HG02678 (cell line): ENCODE measurements at regions not wholly inside any gene's neighbourhood (a gene's known extent, or its start where the extent isn't known, plus 50 kb on each side); places are given as distances from the start of the nearest gene placed in this dataset.
"Not testable (repeated sequence)": the region's sequence is repeated elsewhere in the genome, so short reads cannot be mapped to it uniquely, and the experiment has no call there.

Experiments
- ATAC-seq: cut with Tn5 transposase; IDR thresholded peaks from one replicate; pipeline ENCODE4 v1.9.1; 2021; ENCODE audit warnings: mild to moderate bottlenecking, moderate library complexity; ENCODE audit not compliant: unreplicated experiment

DNA sequence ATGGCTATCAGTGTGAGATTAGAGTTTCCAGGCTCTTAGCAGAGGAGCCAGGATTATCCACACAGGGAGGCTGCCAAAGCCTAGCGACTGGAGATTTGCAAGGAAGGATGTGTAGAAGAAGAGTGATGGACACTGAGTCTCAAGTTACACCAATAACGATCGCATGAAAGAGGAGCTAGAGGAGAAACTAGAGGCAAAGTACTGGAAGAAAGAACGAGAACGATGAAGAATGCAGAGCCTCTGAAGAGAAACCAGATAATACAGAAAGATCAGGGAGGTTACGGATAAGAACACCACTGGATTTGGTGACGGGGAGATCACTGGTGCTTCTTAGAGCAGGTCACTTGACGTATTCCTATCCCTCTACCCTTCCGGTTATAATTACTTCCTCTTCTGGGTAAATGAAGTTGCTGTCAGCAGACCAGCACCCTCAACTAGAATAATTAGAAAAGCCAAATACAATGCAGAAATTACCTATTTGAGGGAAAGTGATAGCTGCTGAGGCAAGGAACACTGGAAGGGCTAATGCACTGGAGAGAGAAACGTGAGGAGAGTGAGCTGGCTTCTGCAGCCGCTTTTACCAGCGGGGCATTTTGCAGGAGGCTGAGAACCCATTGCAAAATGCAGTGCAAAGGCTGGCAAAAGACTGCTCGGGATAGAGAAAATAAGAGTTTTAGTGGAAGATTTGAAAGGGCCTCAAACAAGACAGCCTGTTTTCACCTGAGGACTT lies 93.1 kb upstream of the HIF1A start:
- ATAC-seq = no peak

DNA sequence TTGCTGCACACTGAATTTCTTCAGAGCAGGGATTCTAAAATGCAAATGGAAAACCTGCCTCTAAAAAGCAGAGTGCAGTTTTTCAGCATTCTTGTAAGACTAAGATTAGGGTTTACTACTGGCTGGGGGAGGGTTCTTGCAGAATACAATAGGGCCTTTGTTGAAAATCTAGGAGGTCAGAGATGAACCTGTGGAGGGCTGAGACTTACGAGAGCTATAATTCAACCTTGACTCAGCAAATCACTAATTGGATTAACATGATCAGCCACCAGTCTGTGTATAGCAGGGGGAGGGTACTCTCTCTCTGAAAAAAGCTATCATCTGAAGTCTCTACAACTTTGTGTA lies 92.6 kb upstream of the HIF1A start:
- ATAC-seq = no peak

DNA sequence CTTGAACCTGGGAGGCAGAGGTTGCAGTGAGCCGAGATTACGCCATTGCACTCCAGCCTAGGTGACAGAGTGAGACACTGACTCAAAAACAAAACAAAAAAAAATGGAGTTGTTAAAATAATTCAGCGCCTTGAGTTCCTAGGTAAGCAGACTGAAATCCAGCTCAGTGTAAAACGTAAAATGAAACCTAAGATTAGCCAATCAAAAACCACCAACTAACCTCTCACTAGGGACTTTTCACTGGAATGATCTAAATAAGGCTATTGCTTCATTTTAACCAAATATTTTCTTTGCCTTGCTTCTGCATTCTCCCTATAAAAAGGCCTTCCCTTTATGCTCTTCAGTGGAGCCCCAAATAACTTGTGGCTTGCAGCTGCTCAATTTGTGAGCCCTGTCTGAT lies 91.6 kb upstream of the HIF1A start:
- no peak for ATAC-seq

DNA sequence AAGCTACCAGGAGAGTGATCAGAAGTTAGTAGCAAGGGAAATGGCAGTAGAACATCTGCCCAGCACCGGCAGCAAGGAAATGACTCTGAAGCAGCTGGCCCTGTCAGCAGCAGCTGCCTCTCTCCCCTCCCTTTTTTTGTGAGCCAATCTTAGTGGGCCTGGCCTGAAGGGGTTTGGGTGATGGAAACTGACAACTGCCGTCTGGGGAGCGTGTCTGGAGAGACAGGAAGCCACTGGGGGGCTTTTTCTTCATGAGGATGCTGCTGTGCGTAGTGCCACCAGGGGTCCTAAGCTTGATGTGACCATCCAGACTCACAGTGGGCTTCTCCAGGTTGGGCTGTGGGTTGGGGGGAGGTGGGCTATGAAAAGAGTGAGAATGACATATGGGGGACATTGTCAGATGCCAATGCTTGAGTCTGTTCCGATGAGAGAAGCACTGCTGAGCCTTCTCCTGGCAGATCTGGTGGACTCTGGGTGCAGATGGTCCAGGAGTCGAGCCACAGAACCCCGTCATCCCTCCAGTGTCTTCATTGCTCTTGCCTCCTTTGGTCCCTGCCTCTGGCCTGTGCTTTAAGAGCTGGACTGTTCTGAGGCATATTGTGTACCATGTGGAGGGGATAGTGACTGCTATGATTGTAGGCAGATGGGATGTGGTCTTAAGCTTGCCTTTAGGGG lies 87.6 kb upstream of the HIF1A start:
- ATAC-seq = no peak

DNA sequence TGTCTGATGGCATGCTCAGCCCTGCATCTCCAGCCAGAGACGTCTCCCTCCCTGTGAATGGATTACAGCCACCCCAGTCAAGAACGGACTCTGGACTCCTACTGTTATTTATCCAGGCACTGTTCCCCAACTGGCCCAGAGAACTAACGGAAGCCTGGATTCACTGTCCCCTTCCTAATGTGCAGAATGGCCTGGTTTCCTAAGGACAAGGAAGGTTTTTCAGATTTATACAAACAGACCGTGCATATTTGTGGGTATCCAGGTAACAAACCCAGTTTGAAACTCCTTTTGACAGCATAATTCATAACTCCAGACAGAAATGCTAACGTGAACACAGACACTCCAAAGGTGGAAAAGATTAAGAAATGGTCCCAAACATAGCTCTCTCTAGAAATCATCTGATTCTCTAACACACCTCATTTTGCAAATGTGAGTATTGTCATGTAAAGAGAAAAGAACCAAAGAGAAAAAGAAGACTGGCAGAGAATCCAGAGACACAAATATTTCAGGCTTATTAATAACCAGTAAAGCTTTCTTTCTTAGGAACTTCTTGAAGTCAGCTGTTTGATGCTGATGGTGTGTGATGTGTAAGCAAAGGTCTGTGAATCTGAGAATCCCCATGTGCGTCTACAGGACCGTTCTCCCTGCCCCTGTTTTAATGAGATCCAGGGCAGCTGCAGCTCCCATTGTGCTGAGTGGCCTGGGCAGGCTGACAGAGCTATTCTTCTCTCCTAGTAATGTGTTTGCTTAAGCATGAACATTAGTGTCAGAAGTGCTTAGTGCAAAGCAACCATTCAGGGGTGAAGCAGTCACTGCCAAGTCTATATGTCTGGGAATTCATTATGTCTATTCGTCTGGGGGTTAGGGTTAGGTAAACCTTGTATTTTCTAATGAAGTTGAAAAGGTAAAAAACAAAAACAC lies 86.8 kb upstream of the HIF1A start:
- no peak for ATAC-seq

DNA sequence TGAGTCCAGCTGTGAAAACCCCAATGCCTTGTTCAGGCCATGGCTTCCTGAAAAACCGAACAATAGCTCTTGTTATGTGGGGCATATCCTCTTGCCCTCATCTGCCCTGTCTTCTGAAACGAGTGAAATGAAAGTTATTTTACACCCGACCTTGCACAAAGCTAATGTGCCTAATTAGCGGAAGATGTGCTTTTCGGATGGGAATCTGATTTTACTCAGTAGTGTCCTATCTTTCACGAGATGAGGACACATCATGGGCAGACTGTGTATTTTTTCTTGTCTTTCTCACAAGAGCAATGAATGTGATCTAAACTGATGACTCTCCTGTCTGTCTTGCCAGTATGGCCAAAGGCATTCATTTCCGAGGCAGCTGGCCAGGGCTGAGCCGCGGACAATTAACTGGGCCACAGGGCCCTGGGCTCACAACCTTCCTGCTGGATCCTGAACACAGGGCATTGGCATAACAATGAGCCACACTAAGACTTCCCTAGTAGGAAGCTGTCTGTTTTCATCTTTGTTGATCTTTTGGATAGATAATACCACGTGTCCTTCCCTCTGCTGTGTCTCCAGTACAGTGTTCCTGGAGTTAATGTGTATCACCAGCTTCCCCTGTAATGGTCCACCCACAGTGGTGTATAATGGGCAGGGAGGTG lies 86.0 kb upstream of the HIF1A start:
- ATAC-seq = no peak

DNA sequence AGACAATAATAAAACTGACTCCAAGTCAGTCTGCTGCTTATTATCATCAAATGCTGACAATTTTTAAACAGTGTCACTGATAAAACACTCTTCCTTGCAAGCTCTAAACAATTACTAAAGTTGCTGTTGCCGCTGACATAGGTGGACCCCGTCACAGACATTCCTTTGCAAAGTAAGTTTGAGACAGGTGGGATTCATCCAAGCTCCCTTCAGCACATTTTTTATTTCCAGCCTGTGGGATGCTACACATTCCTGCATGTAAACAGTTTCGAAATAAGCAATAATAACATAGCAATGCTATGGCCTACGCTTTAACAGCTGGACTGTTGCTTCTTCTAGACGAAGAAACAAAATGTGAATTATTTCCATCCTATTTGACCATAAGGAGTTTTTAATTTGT lies 85.4 kb upstream of the HIF1A start:
- no peak for ATAC-seq

DNA sequence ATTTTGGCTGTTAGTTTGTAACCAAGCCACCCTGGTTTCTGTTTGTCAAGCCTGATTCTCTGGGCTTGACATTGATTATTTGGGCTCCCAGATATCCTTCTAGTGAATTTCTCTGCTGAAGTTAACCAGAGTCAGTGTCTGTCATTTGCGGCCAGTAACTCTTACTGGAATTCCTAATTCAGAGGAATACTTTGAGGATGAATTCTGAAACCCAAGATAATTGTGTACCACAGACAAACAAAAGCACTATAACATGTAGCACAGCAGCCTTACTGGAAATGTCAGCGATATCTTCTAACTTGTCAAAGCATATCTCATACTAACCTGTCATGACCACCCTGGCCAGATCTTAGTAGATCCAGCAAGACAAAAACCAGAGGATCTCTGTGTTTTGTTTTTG lies 84.4 kb upstream of the HIF1A start:
- no peak for ATAC-seq

DNA sequence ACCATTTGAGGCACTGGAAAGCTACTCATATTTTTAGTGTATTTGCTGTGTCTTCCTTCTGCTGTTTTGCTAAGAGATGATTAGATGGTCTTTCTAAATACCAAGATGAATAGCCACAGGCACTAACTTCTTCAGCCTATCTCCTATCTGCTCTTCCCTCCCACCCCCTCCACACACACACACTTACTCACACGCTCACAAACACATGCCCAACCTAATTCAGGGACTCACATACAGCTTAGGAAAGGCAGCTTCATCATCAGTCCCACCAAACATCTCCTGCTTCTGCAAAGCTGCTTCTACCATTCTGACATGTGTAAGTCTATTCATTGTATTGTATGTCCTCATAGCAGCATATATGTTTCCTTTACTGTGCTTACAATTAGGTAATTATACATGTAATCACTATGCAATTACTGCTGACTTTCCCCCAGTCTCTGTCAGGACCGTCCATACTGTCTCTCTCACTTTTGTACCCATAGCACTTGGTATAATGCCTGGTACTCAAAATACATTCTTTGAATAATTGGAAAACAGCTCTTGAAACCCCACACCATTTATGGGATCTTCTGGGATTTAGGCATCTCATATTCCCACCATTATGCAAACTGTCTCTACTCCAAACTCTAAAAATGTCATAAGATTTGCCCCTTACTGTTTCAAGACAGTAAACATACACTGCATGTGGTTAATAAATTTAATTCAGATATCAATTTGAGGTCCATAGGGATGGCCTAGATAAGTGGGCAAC lies 83.3 kb upstream of the HIF1A start:
- ATAC-seq = no peak

DNA sequence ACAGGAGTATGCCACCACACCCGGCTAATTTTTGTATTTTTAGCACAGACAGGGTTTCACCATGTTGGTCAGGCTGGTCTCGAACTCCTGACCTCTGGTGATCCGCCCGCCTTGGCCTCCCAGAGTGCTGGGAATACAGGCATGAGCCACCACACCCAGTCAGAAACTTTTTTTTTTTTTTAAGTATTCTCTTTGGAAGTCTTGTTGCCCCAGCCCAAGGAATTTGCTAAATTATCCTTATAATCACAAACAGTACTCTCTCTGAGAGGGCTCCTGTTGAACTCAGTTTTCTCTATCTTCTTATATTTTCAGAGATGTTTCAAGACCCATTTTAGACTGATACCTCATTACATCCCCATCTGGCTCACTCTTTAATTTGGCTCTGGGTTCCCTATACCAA lies 82.3 kb upstream of the HIF1A start:
- ATAC-seq = not testable (repeated sequence)

DNA sequence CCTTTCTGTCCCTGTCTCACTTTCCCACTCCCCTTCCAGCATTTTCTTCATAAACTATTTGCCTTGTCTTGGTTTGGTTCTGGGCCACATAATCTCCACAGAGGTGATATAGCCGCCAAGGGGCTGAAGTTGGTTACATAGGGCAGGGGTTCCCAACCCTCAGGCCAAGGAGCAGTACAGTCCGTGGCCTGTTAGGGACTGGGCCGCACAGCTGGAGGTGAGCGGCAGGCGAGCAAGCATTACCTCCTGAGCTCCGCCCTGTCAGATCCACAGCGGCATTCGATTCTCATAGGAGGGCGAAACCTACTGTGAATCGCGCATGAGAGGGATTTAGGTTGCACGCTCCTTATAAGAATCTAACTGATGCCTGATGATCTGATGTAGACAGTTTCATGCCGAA lies 80.6 kb upstream of the HIF1A start:
- ATAC-seq = no peak

DNA sequence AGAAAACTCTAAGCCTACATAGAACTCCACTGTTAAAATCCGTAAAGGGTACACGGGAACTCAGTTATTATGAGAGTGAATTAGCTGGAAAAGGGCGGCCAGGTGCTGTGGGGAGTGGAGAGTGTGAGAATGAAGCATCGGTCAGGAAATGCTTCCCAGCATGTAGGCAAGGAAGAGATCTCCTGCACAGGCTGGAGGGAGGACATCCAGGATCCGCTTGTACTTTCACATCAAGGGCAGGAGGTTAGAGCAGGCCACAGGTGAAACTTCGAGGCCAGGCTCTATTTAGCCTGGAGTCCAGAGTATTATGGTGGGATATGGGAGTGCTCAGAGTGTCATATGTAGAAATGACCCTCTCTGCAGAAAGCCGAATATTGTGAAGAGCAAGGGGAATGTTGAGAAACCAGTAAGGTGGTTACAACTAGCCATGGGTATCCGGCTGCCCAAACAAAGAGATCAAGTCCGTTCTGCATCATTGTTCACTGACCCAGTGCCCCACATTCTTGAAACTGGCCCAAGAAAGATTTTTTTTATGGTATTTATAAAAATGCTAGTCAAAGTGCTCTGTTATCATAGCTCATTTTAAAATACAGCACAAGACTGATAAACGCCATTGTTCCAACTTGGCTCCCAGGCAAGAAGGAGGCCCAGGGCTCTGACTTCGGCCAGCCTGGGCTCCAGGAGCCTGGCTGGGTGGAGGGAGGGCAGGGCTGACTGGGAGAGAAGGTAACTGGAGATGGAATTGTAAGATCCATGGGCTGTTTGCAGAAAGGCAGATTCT lies 79.4 kb upstream of the HIF1A start:
- ATAC-seq = no peak

DNA sequence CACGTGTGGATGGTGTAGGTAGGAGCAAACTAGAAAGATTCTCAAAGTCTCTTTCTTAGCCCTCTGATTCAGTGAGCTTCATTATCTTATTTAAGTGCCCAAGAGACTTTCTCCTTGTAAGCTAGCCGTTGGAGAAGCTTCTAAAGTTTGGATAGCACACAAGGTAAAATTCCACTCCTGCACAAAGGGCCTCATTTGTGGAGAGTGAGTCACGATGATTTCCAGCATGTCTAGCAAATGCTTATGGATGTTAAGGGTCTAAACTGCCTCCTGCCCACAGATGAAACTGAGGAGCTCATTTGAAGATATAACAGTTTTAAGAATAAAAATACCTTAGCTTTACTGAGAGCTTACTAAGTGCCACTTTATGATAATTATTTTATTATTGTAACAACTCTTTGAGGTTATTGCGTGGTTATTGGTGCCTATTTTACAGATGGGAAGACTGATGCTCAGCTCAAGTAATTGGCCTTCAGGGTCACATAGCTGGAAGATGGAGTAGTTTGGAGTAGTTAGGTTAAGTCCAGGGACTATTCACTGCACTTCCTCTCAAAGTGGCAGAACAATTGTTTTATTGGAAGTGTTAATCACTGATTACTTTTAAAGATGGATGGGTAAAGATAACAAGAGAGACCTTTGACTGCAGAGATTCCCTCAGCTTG lies 78.7 kb upstream of the HIF1A start:
- no peak for ATAC-seq

DNA sequence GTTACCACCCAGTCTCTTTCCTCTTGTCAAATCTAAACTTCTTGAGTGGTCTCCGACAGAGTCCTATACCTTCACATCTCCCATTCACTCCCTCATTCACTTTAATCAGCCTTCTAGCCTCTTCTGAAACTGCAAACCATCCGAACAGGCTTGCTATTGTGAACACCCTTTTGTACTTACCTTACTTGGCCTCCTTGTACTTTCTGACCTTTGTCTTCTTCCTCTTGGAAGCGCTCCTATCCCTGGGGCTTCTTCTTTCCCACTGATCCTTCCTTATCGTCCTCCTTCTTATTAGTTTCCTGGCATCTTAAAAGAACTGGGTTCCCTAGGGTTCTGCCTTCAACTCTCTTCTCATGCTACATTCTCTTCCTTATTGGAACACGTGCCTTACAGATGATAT lies 76.9 kb upstream of the HIF1A start:
- ATAC-seq = no peak

DNA sequence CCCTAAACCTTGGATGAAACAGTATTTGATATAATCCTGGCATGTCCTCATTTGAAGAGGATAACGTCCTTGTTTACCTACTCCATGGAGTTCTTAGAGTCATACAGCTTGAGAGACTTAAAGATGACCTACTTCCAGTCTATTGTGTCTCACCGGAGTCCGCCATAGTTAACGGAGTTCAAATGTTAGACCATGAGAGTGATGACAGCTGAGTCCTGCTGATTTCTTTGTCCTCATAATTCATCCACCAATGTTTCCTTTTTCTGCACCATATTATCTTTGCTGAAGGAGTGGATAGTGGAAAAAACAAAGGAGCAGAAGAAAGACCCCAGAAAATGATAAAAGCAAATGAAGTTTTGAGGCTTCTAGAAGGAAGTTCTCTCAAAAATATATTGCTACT lies 75.8 kb upstream of the HIF1A start:
- no peak for ATAC-seq

DNA sequence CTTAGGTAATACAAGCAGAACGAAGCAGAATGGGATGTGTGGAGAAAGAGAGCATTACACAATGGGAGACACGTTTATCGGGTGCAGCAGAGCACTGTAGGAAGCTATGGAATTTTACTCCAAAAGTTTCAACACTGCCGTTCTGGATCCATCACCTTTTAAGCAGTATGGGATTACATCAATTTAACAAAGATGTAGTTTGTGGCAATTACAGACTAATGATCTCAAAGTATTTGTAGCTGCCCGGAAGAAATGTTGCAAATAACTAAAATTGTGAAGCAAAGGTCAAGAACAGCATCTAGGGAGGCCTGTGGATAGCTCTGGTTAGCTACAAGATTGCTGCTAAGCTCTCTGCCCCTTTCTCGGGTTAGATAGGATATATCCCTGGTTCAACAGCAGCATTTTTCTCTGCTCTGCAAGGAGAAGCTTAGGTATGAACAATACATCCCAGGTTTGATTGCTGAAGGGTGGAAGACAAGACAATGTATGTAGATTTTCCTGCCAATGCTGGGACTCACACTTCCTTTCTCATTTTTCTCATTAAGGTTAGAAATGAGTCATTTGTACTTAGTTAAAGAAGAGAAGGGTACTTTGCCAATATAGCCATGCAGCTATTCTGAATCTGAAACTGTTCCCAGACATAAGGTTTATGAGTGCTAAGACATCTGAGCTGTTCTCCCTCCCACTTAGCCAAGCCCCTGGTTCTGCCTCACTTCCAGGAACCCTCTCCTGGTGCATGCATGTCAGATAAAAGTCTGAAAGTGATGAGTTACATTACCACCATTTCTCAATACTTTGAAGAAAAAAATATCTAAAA lies 75.0 kb upstream of the HIF1A start:
- peak; percentile 62 for ATAC-seq

DNA sequence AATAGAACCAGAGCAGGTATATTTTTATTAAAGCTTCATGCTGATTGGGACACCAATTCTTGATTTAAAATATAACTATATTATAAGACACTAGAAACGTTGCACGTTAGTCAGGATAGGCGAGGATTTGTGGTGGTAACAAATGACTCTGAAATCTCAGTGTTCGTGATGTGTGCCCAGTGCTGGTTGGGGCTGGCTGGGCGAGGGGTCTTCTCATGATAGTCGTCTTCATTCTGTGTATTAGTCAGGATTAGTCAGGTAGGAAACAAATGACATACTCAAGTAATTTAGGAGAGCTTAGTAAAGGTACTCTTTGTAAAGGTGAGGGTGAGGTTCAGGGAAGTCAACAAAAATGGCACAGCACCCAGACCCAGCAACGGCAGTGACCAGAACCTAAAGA lies 73.9 kb upstream of the HIF1A start:
- no peak for ATAC-seq

DNA sequence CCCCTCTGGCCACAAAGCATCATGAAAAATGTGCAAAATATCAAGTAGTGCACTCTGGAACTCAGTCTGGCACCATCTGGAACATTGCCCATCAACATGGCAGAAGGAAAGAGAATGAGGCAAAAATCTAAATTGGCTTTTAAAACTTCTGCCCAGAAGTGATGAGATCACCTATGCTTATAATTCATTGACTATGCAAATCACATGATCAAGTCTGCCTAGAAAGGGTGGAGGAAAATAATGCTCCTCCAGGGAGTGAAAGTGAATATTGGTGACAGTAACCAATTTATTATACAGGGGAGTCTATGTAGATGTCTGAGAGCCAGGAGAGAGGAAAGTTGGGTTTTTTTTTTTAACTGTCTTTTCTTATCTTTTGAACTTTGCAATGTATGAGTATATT lies 73.3 kb upstream of the HIF1A start:
- ATAC-seq = no peak

DNA sequence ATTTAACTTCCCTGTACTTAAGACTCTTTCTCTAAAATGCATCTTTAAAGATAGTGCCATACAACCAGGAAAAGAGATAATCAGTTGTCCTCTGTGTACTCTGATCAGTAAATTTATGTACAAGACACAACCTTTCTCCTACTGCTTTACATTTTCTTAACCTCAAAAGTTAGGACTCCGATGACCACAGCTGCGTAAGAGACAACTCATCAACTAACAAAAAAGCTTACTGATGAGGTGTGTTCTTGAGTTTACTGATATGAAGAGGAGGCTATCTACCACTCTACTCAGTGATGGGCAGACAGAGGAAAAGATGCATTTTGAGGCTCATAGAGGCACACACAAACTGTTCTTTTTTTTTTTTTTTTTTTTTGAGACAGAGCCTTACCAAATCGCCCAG lies 71.4 kb upstream of the HIF1A start:
- no peak for ATAC-seq
